ENCODE measurements at regions not wholly inside any gene's neighbourhood (a gene's known extent, or its start where the extent isn't known, plus 50 kb on each side); places are given as distances from the start of the nearest gene placed in this dataset.

- DNase-seq (ENCODE audit: low spot score), result no peak
These were observed 866.6 kb downstream of the SLC4A3 start for GRCh38 chr2:220493871-220494525.

DNA sequence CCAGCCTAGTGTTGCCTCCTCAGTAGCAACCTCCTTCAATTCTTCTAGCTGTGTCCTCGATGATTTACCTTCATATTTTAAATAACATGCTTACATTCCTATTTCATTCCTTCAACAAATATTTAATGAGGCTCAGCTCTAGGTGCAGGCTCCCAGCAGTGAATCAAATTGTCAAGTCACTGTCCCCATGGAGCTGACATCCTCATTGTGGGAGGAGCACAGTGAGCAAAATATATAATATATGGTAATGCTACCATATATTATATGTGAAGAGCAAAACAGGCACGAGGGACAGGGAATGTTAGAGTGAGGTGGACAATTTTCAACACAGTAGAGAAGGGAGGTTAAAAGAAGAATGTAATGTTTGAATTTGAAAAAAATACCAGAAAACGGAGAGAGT, 869.1 kb downstream of the SLC4A3 start:
- DNase-seq (ENCODE audit: low spot score), result no peak

DNA sequence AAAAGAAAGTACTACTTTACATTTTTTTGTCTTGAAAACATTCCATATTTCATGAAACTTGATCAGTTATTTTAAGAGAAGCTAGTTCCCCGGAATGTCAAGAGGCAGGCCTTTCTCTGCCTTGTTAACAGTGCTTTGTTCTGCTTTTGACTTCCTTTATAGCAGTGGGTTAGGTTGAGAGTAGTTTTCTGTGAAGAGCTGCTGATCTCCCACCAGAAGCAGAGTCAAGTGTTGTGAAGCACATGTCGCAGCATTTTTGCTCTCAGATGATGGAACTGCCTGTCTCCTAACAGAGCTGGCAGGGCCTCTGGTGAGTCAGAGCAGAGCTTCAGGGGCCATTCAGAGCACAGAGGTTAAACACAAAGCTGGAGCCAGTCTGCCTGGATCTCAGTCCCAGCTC, 871.8 kb downstream of the SLC4A3 start:
- DNase-seq (ENCODE audit: low spot score), result no peak

DNA sequence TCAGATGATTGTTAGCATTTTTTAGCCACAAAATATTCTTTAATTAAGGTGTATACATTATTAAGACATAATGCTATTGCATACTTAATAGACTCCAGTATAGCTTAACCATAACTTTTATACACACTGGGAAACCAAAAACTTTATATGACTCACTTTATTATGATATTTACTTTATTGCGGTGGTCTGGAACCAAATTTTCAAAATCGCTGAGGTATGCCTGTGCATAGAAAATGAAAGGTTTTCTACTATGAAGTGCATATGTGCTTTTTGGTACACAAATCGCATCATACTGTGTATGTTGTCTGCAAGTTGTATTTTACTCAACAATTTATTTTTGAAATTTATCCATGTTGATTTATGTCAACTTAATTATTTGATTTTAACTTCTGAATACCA, 875.1 kb downstream of the SLC4A3 start:
- DNase-seq (ENCODE audit: low spot score), result no peak

- DNase-seq (ENCODE audit: low spot score), result no peak
These were observed 876.0 kb downstream of the SLC4A3 start for GRCh38 chr2:220503431-220503830.

DNA sequence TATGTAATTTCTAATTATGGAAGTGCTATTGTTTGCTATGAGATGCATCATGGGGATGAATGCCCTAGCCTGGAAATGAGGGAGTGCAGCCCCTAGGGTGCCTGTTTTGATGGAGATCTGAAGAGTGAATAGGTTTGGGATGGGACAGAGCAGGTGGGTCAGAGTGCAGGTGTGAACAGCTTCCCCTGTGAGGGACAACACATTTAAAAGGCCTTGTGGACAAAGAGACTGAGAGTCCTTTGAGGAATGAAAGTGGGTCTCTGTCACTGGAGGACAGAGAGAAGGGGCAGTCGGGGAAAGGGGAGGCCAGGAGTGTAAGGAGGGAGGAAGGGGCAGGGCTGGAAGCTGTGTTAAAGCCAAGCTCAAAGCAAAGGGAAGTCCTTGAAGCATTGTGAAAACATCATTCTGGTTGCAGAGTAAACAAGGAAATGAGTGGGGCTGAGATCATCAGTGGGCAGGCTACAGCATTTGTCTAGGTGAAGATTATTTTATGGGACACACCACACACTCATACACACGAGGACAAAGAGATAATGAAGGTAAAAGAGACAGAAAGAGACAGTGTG, 877.6 kb downstream of the SLC4A3 start:
- no peak for DNase-seq (ENCODE audit: low spot score)

GRCh38 chr2:220506466-220506865, 879.0 kb downstream of the SLC4A3 start:
- DNase-seq (ENCODE audit: low spot score), result no peak

DNA sequence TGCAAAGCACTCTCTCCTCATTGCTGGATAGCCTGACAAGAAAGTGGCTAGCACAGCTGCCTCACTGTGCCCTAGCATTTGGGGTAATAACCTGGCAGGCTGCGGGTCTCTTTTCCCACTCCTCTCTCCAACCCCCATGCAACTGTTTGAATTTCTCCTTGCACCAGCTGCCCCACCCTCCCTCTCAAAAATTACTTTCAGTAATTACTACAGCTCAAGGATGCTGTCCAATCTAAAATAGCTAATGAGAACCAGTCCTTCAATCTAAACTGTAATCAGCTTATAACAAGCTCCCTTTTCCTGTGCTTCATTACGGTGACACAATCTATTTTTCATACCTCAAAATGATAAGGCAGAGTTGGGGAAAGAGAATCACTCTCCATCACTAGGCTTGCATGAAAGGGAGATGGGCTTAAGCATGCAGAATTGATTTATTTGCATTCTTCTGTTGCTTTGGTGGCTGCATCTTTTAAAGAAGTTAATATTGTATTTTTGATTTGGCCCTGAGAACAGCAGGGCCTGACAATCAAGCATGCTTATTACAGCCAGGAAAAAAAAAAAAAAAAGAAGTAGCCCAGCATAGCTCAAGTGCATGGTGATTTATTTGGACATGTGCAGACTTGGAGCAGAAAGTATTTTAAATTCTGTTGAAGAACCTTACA, 881.8 kb downstream of the SLC4A3 start:
- no peak for DNase-seq (ENCODE audit: low spot score)

GRCh38 chr2:220509966-220510365, 882.5 kb downstream of the SLC4A3 start:
- DNase-seq (ENCODE audit: low spot score), result no peak

- no peak for DNase-seq (ENCODE audit: low spot score)
These were observed 883.2 kb downstream of the SLC4A3 start for GRCh38 chr2:220510668-220511067.

GRCh38 chr2:220512419-220512818, 885.0 kb downstream of the SLC4A3 start:
- DNase-seq (ENCODE audit: low spot score), result no peak

DNA sequence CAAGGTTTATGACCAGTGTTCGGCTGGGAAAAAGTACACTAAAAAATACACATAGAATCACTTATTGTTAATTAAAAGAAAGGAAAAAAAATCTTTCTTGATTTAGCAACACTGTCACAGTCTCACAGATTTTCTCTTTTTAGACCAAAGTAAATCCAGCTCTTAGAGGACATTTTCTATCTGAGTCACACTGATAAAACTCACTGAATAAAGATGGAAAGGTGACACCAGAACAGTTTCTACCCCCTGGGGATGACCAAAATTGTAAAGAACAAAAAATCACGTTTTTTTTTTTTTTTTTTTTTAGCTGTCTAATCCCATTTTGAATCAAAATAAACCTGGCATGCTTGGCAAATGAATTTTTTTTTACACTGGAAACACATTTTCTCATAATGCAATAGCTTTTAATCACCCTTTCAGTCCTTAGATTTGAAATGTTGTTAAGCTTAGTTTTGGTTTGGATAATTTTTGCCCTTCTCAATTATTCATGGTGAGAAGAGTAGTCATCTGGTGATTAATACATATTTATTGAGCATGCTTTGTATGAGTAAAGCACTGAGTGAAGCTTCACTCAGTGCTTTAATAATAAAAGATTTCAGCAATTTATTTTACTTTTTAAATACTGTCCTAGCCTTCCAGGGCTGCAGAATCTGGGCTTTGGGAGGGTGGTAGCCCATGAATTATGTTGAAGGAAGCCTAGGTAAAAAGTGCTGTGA, 886.3 kb downstream of the SLC4A3 start:
- DNase-seq (ENCODE audit: low spot score), result no peak

DNA sequence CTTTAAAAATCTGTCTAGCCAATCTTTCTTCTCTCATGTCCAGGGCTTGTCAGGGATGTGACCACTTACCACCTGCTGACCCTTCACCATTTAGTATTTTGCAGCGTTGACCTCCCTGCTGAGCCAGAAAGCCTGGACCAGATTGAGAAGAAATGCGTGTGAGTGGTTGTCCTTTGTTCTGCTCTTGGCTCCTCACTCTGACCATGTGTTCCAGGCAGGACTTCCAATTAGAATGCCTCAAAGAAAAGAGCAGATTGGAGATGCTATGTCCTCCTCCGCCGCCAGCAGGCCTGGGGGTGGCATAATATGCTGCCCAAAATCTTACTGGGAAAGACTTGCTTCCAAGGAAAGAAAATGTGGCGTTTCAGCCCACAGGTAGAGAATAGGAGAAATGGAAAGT, 894.1 kb downstream of the SLC4A3 start:
- no peak for DNase-seq (ENCODE audit: low spot score)

- no peak for DNase-seq (ENCODE audit: low spot score)
These were observed 900.8 kb downstream of the SLC4A3 start for GRCh38 chr2:220528180-220528675.

DNA sequence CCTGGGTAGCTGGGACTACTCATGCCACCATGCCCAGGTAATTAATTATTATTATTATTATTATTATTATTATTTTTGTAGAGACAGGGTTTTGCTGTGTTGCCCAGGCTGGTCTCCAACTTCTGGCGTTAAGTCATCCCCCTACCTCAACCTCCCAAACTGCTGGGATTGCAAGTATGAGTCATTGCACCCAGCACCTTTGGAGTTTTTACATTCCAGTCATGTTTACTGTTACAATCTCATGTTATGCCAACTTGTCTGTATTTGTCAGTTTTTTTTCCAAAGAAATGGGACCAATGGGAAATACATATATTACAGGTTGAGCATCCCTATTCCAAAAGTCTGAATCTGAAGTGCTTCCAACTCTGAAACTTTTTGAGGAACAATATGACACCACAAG, 903.8 kb downstream of the SLC4A3 start:
- no peak for DNase-seq (ENCODE audit: low spot score)

GRCh38 chr2:220533485-220533884, 906.1 kb downstream of the SLC4A3 start:
- no peak for DNase-seq (ENCODE audit: low spot score)

- no peak for DNase-seq (ENCODE audit: low spot score)
These were observed 912.1 kb downstream of the SLC4A3 start for GRCh38 chr2:220539481-220539880.

DNA sequence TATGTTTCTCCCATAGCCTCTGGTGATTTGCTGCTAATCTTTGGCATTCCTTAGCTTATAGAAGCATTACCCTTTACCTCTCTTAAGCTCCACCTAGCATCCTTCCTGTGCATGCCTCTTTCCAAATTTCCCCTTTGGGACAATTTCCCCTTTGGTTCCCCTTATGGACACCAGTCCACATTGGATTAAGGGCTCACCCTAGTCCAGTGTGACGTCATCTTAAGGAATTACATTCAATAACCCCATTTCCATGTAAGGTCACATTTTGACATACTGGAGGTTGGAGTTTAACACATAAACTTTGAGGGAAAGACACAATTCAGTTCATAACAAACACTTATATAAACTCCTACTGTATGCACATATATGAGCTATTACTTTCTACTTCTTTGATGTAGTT, 916.6 kb downstream of the SLC4A3 start:
- DNase-seq (ENCODE audit: low spot score), result no peak

DNA sequence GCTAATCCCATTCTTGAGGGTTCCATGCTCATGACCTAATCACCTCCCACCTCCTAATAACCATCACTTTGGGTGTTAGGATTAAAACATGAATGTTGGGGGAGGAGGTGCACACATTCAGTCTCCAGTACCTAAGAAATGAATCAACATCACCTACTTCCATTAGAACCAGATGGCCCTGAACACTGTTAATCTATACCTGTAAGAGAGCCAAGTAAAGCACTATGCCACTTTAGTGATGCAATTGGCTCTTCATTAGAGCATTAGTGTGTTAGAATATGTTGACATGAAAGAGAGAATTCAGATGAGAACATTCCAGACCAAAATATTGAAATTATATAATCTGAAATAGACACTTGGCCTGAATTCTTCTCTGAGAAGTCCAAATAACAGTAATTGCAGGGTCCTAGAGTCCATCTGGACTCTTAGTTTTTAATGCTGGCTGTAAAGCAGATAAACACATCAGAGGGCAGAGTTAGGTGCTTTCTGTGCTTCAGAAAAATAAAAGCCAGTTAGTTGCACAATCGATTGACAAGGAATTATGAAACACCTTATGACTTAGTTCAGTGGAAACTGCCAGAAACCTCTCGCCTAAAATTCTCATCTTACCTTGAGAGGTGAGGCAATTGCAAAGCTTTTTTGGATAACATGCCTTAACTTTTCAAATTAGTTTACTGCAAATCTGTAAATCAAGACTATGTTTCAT, 923.7 kb downstream of the SLC4A3 start:
- DNase-seq (ENCODE audit: low spot score), result no peak

- DNase-seq (ENCODE audit: low spot score), result no peak
These were observed 925.5 kb downstream of the SLC4A3 start for GRCh38 chr2:220552790-220553535.

- no peak for DNase-seq (ENCODE audit: low spot score)
These were observed 928.7 kb downstream of the SLC4A3 start for GRCh38 chr2:220555961-220556630.

Measured in COLO829 (cell line).